ENCODE measurements at regions not wholly inside any gene's neighbourhood (a gene's known extent, or its start where the extent isn't known, plus 50 kb on each side); places are given as distances from the start of the nearest gene placed in this dataset.

- TF ChIP-seq CTCF (IDR thresholded peaks at IDR 0.05; ENCODE audit: poor library complexity, severe bottlenecking) (no peak), EP300 (conservative IDR thresholded peaks at IDR 0.05; ENCODE audit: poor library complexity, severe bottlenecking) (no peak), EZH2 (IDR thresholded peaks at IDR 0.05; ENCODE audit: borderline replicate concordance, insufficient read depth, low read length, poor library complexity, severe bottlenecking) (no peak)
Observed at GRCh38 chr6:16822529-16822928, 61.3 kb upstream of the ATXN1 start.
